Stimulated activated naive CD8-positive, alpha-beta T cell treated with anti-CD3 and anti-CD28 coated beads, Interleukin-15, Interleukin-2, amounts not matched to agents 100 ng/mL and 50 ng/mL, for 24 hours (primary cell): ENCODE measurements at regions not wholly inside any gene's neighbourhood (a gene's known extent, or its start where the extent isn't known, plus 50 kb on each side); places are given as distances from the start of the nearest gene placed in this dataset.

Experiments
- H3K27ac Mint-ChIP-seq: one replicate; pipeline ENCODE4 v1.8.0; 2021; ENCODE audit warnings: mild to moderate bottlenecking, mixed read lengths
- H3K27me3 Mint-ChIP-seq: one replicate; pipeline ENCODE4 v1.8.0; 2021; ENCODE audit warnings: mixed read lengths
- H3K36me3 Mint-ChIP-seq: one replicate; pipeline ENCODE4 v1.8.0; 2021; ENCODE audit warnings: low read depth, mixed read lengths
- H3K4me1 Mint-ChIP-seq: one replicate; pipeline ENCODE4 v1.8.0; 2021; ENCODE audit warnings: low read depth, mixed read lengths
- H3K4me3 Mint-ChIP-seq: one replicate; pipeline ENCODE4 v1.8.0; 2021; ENCODE audit warnings: mild to moderate bottlenecking, mixed read lengths
- H3K9me3 Mint-ChIP-seq: one replicate; pipeline ENCODE4 v1.8.0; 2021; ENCODE audit warnings: mixed read lengths

DNA sequence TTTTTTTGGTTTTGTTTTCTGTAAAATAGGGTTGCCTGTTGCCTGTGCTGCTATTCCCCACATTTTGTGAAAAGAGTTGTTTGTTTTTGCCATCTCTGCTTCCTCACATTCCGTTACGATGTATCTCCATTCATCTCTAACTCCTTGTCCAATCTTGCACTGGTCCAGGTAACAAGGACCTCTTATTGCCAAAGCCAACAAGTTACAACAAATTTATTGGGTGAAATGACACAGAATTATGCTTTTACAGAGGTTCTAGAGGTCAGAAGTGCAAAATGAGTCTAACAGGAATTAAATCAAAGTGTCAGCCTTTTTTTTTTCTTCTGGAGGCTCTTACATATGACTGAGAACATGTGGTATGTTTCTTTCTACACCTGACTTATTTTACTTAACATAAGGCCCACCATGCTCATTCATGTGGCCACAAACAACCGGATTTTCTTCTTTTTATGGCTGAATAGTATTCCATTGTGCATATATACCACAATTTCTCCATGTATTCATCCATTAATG lies 787.9 kb upstream of the B3GALT2 start:
- H3K27me3 Mint-ChIP-seq: no peaks in the 10 kb centered on the region

DNA sequence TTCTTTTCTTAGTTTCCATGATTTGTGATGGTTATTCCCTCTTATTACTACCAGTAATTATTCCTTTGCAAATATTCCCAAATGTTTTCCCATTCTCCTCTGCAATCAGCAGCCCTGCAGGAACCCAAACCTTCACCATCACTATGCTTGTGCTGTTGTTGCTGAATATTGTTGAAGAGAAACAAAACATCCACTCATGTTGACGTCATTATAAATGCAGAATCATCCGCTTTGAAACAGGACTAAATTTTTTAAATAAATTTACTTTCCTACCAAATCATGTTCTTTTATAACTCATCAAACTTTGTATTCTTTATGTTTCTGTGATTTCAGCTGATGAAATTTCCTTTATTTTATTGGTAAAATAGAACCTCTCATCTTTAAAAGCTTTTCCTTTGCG lies 787.0 kb upstream of the B3GALT2 start:
- Mint-ChIP-seq H3K4me3 (no peak overlapping the region), H3K27ac (no peak overlapping the region), H3K27me3 (no peaks in the 10 kb centered on the region), H3K9me3 (no peaks in the 10 kb centered on the region), H3K4me1 (no peaks in the 10 kb centered on the region), H3K36me3 (no peaks in the 10 kb centered on the region)

More for the DNA sequence above, 787.9 kb upstream of the B3GALT2 start:
- Mint-ChIP-seq H3K9me3 (peaks cover 4% of the 10 kb centered on the region), H3K27ac (no peak overlapping the region), H3K4me1 (no peaks in the 10 kb centered on the region), H3K4me3 (no peak overlapping the region), H3K36me3 (no peaks in the 10 kb centered on the region)

DNA sequence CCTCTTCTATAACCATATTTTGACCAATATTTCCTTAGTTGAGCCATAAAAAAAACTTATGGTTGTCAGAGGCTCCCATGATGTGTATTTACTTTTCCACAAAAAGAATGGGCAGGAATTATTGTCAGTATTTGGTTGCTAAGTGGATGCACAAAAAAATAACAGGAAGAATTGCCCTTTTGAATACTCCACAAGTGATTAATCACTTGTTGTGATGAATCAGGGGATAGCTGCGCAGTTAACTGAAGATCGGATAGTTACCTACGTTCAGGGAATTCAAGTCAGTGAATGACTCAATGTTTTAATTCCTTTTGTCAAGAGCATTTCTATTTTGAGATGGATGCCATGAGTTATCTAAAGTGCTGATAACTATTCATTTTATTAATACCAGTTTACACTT lies 785.2 kb upstream of the B3GALT2 start:
- H3K9me3 Mint-ChIP-seq: no peaks in the 10 kb centered on the region
- H3K4me3 Mint-ChIP-seq: no peak overlapping the region
- no peak overlapping the region for H3K27ac Mint-ChIP-seq

DNA sequence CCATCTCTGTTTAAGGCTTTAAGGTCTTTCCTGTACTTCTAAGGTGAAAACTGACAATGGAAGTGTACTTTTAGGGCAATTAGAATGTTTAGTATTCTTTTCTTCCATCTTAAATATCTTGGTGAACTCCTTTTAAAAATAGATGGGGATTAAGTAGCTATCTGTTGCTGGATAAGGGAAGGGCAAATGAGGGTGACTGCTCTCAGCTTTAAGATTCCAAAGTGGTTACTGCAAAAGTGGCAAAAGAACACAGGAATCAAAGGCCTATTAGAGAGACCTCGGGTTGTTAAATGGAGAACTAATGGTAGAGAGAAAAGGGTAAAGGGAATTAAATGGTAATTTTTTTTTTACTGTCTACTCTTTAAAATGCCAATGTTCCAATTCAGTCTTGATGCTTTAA lies 774.1 kb upstream of the B3GALT2 start:
- no peak overlapping the region for H3K27ac Mint-ChIP-seq
- no peaks in the 10 kb centered on the region for H3K4me1 Mint-ChIP-seq
- H3K27me3 Mint-ChIP-seq: no peaks in the 10 kb centered on the region
- no peaks in the 10 kb centered on the region for H3K36me3 Mint-ChIP-seq
- H3K9me3 Mint-ChIP-seq: peaks cover 4% of the 10 kb centered on the region
- H3K4me3 Mint-ChIP-seq: no peak overlapping the region

More for the DNA sequence above, 785.2 kb upstream of the B3GALT2 start:
- Mint-ChIP-seq H3K4me1 (no peaks in the 10 kb centered on the region), H3K27me3 (no peaks in the 10 kb centered on the region), H3K36me3 (no peaks in the 10 kb centered on the region)

DNA sequence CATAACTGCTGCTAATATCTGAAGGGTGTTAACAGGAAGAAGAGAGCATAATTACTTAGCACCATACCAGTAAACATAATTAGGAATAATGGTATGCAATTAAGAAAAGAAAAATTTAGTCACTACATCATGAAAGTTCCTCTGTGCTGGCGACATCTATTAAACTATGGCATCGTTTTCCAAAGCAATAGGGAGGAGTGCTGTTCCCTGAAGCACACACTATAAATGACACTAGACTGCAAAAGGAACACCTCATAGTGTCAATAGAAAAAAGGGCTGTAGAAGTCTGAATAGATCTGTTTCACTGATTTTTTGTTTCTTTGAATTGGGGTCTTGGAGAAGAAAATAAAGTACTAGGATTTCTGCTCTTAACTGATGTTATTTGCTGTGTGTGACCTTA lies 773.6 kb upstream of the B3GALT2 start:
- peaks cover 4% of the 10 kb centered on the region for H3K9me3 Mint-ChIP-seq
- no peak overlapping the region for H3K27ac Mint-ChIP-seq
- H3K36me3 Mint-ChIP-seq: no peaks in the 10 kb centered on the region
- no peaks in the 10 kb centered on the region for H3K27me3 Mint-ChIP-seq
- H3K4me1 Mint-ChIP-seq: no peaks in the 10 kb centered on the region
- H3K4me3 Mint-ChIP-seq: no peak overlapping the region

DNA sequence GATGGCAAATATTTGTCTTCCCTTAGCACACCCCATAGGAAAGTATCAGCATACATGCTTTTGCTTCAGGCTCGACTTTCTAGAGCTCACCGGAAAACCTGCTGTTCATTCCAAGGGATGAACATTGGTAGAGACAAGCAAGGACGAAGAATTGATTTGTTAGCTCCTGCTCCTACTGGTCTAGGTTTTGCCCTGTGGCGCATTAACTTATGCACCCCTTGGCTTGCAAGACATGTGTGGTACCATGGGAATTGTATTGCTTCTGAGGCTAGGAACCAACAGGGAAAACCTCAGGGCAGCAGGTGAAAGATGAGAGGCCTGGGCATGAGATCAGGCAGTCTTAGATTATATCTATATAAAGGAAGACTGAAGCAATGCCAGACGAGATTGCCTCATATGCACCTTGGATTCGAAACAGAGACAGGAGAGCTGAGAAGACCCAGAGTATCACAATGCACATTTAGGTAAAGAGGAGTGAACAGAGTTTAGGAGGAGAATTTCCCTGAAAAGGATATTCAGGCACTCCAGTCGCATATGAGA lies 771.2 kb upstream of the B3GALT2 start:
- no peak overlapping the region for H3K4me3 Mint-ChIP-seq
- no peaks in the 10 kb centered on the region for H3K36me3 Mint-ChIP-seq
- no peak overlapping the region for H3K27ac Mint-ChIP-seq
- H3K9me3 Mint-ChIP-seq: peaks cover 4% of the 10 kb centered on the region
- no peaks in the 10 kb centered on the region for H3K4me1 Mint-ChIP-seq
- H3K27me3 Mint-ChIP-seq: no peaks in the 10 kb centered on the region

DNA sequence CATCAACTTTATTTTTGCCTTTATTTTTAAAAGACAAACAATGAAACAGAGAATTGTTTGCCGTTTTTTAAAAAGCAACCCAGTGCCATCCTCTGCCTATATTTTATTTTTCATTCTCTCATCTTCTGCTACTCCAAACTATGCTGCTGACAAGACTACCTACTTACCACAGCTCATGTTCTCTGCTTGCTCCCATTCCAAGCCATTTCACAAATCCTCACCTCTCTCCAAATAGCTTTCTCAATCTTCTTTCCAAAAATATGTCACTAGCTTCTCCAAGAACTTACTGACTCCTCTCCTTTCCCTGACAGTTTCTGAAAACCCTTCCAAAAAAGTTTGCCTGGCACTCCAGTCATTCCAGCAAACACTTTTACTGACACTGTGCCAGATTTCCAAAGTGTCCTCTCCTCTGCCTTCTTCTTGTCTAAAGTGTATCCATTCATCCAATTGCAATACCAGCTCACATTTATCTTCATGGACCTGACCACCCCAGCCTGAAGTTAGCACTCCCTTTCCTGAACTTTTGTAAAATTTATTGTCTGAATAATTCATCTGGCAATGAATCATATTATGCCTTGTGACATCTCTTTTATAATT lies 766.5 kb upstream of the B3GALT2 start:
- Mint-ChIP-seq H3K27ac (no peak overlapping the region), H3K27me3 (no peaks in the 10 kb centered on the region), H3K4me1 (no peaks in the 10 kb centered on the region), H3K4me3 (no peak overlapping the region), H3K9me3 (peaks cover 3% of the 10 kb centered on the region), H3K36me3 (no peaks in the 10 kb centered on the region)

DNA sequence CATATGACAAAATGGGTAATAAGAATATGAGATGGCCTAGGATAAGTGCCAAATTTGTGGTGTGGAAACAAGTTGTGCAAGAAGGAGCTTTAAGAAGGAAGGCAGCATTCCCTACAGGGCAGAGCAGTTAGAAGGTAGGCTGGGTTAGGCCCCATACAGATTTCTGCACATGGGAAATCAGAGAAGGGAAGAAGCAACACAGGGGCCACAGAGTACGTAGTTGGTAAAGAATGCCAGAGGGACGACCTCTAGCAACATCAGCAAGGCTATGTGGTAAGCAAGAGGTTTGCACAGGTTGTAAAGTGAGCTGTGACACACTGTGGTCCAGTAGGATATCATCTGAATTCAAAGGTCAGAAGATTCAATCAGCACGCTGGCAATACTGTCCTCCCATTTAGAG lies 765.6 kb upstream of the B3GALT2 start:
- H3K4me1 Mint-ChIP-seq: no peaks in the 10 kb centered on the region
- no peak overlapping the region for H3K27ac Mint-ChIP-seq
- no peaks in the 10 kb centered on the region for H3K27me3 Mint-ChIP-seq
- no peak overlapping the region for H3K4me3 Mint-ChIP-seq
- H3K36me3 Mint-ChIP-seq: no peaks in the 10 kb centered on the region
- H3K9me3 Mint-ChIP-seq: no peaks in the 10 kb centered on the region

DNA sequence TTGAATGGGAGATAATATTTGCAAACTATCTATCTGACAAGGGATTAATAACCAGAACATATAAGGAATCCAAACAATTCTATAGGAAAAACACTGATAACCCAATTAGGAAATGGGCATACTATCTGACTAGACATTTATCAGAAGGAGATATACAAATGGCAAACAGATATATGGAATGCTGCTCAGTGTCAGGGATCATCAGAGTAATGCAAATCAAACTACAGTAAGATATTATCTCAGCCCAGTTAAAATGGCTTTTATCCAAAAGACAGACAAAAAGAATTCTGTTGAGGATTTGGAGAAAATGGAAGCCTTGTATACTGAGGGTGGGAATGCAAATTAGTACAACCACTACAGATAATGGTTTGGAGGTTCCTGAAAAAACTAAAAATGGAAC lies 758.0 kb upstream of the B3GALT2 start:
- no peaks in the 10 kb centered on the region for H3K4me1 Mint-ChIP-seq
- peaks cover 13% of the 10 kb centered on the region for H3K9me3 Mint-ChIP-seq
- peak overlapping the region; percentile 1 for H3K27ac Mint-ChIP-seq
- H3K4me3 Mint-ChIP-seq: no peak overlapping the region
- H3K36me3 Mint-ChIP-seq: no peaks in the 10 kb centered on the region
- H3K27me3 Mint-ChIP-seq: no peaks in the 10 kb centered on the region

DNA sequence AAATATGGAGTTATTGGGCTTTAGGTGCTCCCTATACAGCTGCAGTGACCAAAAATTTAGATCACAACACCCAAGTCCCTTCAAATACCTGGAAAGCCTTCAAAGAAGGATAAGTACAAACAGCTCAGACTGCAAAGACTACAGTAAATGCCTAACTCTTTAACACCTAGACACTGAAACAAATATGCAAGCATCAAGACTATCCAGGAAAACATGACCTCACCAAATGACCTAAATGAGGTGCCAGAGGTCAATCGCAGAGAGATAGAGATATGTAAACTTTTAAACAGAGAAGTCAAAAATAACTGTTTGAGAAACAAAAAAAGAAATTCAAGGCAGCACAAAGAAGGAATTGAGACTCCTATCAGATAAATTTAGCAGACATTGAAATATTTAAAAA lies 753.8 kb upstream of the B3GALT2 start:
- Mint-ChIP-seq H3K4me1 (no peaks in the 10 kb centered on the region), H3K4me3 (no peak overlapping the region), H3K36me3 (no peaks in the 10 kb centered on the region), H3K27ac (no peak overlapping the region), H3K9me3 (peaks cover 8% of the 10 kb centered on the region), H3K27me3 (no peaks in the 10 kb centered on the region)

DNA sequence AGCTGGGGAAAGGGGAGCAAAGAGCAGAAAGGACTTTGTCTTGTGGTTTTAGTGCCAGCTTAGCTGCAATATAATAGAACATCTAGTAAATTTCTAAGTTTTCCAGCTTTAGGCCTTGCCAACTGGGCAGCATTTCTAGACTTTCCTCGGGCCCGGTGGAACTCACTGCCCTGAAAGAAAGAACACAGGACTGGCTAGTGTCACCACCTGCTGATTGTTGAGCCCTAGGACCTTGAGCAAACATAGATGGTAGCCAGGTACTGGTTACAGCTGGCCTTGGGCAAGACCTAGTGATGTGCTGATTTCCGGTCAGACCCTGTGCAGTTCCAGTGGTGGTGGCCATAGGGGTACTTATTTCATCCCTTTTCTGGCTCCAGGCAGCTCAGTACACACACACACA lies 753.2 kb upstream of the B3GALT2 start:
- Mint-ChIP-seq H3K27me3 (no peaks in the 10 kb centered on the region), H3K9me3 (peaks cover 8% of the 10 kb centered on the region), H3K4me1 (no peaks in the 10 kb centered on the region), H3K36me3 (no peaks in the 10 kb centered on the region), H3K4me3 (no peak overlapping the region), H3K27ac (no peak overlapping the region)

DNA sequence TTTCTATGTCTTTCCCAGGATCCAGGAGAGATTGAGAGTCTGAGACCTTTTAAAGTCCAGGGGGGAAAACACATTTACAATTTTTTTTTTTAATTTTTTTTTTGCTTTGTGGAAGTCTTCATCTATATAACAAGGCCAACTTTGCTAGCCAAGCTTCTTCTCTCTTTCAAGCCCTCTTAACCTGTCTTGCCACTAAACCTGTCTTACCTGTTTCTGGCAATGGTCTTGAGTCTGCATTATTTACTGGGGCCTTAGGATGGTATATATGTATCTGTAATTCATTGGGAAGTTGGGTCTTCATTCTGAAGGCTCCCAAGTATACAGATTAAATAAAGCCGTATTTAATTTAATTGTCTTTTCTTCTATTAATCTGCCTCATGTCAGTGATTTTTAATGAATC lies 750.9 kb upstream of the B3GALT2 start:
- H3K9me3 Mint-ChIP-seq: no peaks in the 10 kb centered on the region

DNA sequence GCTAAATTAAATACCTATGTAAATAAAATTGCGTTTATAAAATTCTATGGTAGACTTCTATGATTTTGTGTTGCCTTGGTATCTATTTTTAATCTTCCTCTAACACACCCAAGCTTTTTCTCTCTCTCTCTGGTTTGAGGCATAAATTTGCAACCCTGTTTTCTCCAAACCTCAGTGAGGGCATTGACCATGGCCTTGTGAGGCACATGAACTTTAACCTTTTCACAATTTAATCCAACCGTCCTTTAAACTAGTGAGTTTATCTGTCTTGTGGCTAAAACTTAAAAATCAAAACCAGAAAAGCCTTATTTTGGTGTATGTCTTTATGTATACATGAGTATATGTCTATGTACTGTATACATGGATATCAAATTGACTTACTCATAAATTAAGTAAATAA lies 746.6 kb upstream of the B3GALT2 start:
- H3K4me1 Mint-ChIP-seq: no peaks in the 10 kb centered on the region
- H3K27ac Mint-ChIP-seq: no peak overlapping the region
- no peak overlapping the region for H3K4me3 Mint-ChIP-seq
- no peaks in the 10 kb centered on the region for H3K27me3 Mint-ChIP-seq
- no peaks in the 10 kb centered on the region for H3K9me3 Mint-ChIP-seq
- H3K36me3 Mint-ChIP-seq: no peaks in the 10 kb centered on the region

More for the DNA sequence above, 750.9 kb upstream of the B3GALT2 start:
- Mint-ChIP-seq H3K27me3 (no peaks in the 10 kb centered on the region), H3K4me1 (no peaks in the 10 kb centered on the region), H3K4me3 (no peak overlapping the region), H3K36me3 (no peaks in the 10 kb centered on the region), H3K27ac (no peak overlapping the region)

DNA sequence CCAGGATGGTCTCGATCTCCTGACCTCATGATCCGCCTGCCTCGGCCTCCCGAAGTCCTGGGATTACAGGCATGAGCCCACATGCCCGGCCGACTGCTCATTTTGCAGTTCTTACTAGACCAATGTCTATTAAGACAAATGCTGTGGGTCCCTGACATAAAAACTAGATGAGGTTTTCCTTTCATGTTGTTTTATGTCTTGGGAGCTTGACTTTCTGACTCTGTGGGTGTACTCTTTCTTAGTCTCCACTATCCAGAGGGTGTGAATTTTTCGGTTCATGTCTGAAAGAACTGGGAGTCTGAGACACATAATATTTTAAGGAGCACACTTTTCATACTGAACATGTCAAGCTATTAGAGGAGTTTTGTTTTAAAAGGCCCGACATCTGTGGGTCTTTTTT lies 744.9 kb upstream of the B3GALT2 start:
- Mint-ChIP-seq H3K4me1 (no peaks in the 10 kb centered on the region), H3K4me3 (no peak overlapping the region), H3K36me3 (no peaks in the 10 kb centered on the region), H3K27ac (no peak overlapping the region), H3K9me3 (no peaks in the 10 kb centered on the region), H3K27me3 (no peaks in the 10 kb centered on the region)

DNA sequence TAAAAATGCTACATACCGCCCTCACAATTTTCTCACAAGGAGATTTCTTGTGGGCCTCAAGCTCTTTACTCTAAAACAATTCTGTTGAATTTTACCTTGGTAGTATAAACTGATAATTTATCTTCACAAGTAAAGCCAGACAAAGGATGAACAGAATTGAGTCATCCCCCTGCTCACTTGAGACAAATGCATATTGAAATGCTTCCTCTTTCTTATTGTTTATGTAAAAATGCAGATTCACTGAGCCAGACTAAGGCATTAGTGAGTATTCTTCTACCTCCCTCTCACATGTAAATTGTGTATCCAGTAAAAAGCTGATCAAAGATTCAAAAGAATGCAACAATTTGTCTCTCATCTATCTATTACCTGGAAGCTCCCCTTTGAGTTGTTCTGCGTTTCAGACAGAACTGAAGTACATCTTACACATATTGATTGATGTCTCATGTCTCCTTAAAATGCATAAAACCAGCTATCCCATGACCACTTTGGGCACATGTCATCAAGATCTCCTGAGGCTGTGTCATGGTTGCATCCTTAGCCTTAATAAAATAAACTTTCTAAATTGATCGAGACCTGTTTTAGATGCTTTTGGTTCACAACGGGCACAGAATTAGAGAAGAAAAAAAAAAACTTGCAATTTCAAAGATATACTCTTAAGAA lies 743.1 kb upstream of the B3GALT2 start:
- no peaks in the 10 kb centered on the region for H3K27me3 Mint-ChIP-seq
- no peaks in the 10 kb centered on the region for H3K36me3 Mint-ChIP-seq

DNA sequence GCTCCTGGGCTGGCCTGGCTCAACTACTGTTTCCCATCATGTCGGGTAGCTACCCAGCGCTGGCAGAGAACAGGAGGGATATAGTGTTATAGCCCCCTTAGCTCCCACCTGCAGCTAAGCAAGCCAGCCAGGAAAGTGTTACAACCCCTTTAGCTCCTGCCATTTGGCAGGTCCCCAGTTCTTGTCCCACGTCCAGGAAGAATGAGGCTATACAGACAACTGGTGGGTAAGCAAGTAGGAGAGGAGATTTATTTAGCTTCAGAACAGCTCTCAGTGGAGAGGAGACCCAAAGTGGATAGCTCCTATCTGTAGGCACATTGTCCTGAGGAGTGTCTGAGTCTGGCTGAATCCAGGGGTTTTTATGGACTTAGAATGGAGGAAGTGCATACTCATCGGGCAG lies 741.1 kb upstream of the B3GALT2 start:
- Mint-ChIP-seq H3K27ac (no peak overlapping the region), H3K27me3 (no peaks in the 10 kb centered on the region), H3K36me3 (no peaks in the 10 kb centered on the region), H3K9me3 (no peaks in the 10 kb centered on the region), H3K4me3 (no peak overlapping the region), H3K4me1 (no peaks in the 10 kb centered on the region)

More for the DNA sequence above, 743.1 kb upstream of the B3GALT2 start:
- Mint-ChIP-seq H3K27ac (no peak overlapping the region), H3K9me3 (no peaks in the 10 kb centered on the region), H3K4me3 (no peak overlapping the region), H3K4me1 (no peaks in the 10 kb centered on the region)
